ENCODE measurements at regions not wholly inside any gene's neighbourhood (a gene's known extent, or its start where the extent isn't known, plus 50 kb on each side); places are given as distances from the start of the nearest gene placed in this dataset.

GRCh38 chr4:57331959-57332358 lies 221.8 kb upstream of the IGFBP7 start:
- Mint-ChIP-seq H3K9me3 (peaks cover 0 to 3% (median 0%) of the 10 kb centered on the region in 11 donors), H3K36me3 (no peaks in the 10 kb centered on the region), H3K27me3 (no peaks in the 10 kb centered on the region), H3K4me3 (no peak overlapping the region), H3K27ac (no peak overlapping the region), H3K4me1 (no peaks in the 10 kb centered on the region)
- DNase-seq (no peak), ATAC-seq (no peak)
- Histone ChIP-seq H3K9me3 (ENCODE audit: control insufficient read depth in 2 of 3, low read length in 3 of 3) (no peaks in the 10 kb centered on the region), H3K27ac (ENCODE audit: low read depth, low read length) (no peak overlapping the region), H3K4me3 (ENCODE audit: low read length) (no peak overlapping the region), H3K27me3 (ENCODE audit: control insufficient read depth in 2 of 2, insufficient read depth in 2 of 2, low read length in 2 of 2) (no peaks in the 10 kb centered on the region), H3K4me1 (ENCODE audit: control insufficient read depth in 2 of 2, insufficient read depth in 2 of 2, low read length in 2 of 2) (no peaks in the 10 kb centered on the region), H3K36me3 (ENCODE audit: control insufficient read depth in 2 of 3, insufficient read depth in 3 of 3, low read length in 3 of 3) (no peaks in the 10 kb centered on the region)
- intact Hi-C loops (cut with micrococcal nuclease), result no loop called here
- ChIA-PET POLR2A (no interaction called here), CTCF (no interaction called here)

GRCh38 chr4:57329279-57329678 lies 219.1 kb upstream of the IGFBP7 start:
- DNase-seq (no peak), ATAC-seq (no peak)
- Mint-ChIP-seq H3K4me3 (no peak overlapping the region), H3K4me1 (no peaks in the 10 kb centered on the region), H3K27me3 (peaks cover 0 to 4% (median 0%) of the 10 kb centered on the region in 5 donors), H3K27ac (no peak overlapping the region), H3K9me3 (peaks cover 0 to 3% (median 0%) of the 10 kb centered on the region in 11 donors), H3K36me3 (no peaks in the 10 kb centered on the region)
- intact Hi-C loops (cut with micrococcal nuclease), result no loop called here
- Histone ChIP-seq H3K4me1 (ENCODE audit: control insufficient read depth in 2 of 2, insufficient read depth in 2 of 2, low read length in 2 of 2) (no peaks in the 10 kb centered on the region), H3K4me3 (ENCODE audit: low read length) (no peak overlapping the region), H3K9me3 (ENCODE audit: control insufficient read depth in 2 of 3, low read length in 3 of 3) (no peaks in the 10 kb centered on the region), H3K27me3 (ENCODE audit: control insufficient read depth in 2 of 2, insufficient read depth in 2 of 2, low read length in 2 of 2) (no peaks in the 10 kb centered on the region), H3K27ac (ENCODE audit: low read depth, low read length) (no peak overlapping the region), H3K36me3 (ENCODE audit: control insufficient read depth in 2 of 3, insufficient read depth in 3 of 3, low read length in 3 of 3) (no peaks in the 10 kb centered on the region)
- CTCF ChIA-PET, result no interaction called here
- POLR2A ChIA-PET, result no interaction called here

DNA sequence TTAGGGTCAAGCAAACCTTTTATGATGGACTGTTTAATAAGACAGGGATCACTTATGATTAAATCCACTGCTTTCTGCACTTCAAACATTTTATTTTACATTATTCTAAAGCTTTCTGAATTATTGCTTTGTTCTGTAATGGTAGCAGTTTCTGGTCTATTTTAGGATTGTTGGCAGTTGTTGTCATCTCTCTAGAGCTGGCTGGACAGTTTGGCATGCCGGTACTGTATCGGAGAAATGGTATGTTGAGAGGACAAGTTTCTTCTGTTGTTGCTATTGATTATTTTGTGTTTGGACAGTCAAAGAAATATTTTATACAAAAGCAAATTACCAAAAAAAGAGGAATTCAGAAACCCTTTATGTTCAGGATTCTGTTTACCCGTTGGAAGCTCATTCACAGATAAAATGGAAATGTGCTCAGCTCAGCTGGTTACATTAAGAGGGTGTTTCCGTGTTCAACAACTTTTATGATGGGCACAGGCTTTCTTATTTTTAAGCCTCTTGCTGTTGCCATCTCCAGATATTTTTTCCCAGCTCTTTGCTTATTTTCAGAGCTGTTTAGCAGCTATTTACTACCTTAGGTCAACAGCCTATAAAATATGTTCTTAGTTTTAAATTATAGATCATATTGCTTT lies 214.6 kb upstream of the IGFBP7 start:
- Histone ChIP-seq H3K4me3 (ENCODE audit: low read length) (no peak overlapping the region), H3K27ac (ENCODE audit: low read depth, low read length) (no peak overlapping the region), H3K9me3 (ENCODE audit: control insufficient read depth in 2 of 3, low read length in 3 of 3) (no peaks in the 10 kb centered on the region), H3K27me3 (ENCODE audit: control insufficient read depth in 2 of 2, insufficient read depth in 2 of 2, low read length in 2 of 2) (no peaks in the 10 kb centered on the region), H3K36me3 (ENCODE audit: control insufficient read depth in 2 of 3, insufficient read depth in 3 of 3, low read length in 3 of 3) (no peaks in the 10 kb centered on the region), H3K4me1 (ENCODE audit: control insufficient read depth in 2 of 2, insufficient read depth in 2 of 2, low read length in 2 of 2) (no peaks in the 10 kb centered on the region)
- DNase-seq (no peak), ATAC-seq (no peak)
- Mint-ChIP-seq H3K27ac (no peak overlapping the region), H3K36me3 (no peaks in the 10 kb centered on the region), H3K4me3 (no peak overlapping the region), H3K9me3 (peaks cover 0 to 6% (median 2%) of the 10 kb centered on the region in 11 donors), H3K27me3 (peaks cover 0 to 11% (median under 1%) of the 10 kb centered on the region in 5 donors), H3K4me1 (no peaks in the 10 kb centered on the region)
- POLR2A ChIA-PET, result interaction anchor here (0.6 kb wide), 1 partner anchor 12 kb away, joined by 3 read pairs; no protein-coding TSS in a partner anchor
- intact Hi-C loops (cut with micrococcal nuclease), result no loop called here
- CTCF ChIA-PET, result no interaction called here

GRCh38 chr4:57320849-57321248 lies 210.7 kb upstream of the IGFBP7 start:
- intact Hi-C loops (cut with micrococcal nuclease), result no loop called here
- no peaks in the 10 kb centered on the region for H3K36me3 Mint-ChIP-seq
- POLR2A ChIA-PET, result no interaction called here

DNA sequence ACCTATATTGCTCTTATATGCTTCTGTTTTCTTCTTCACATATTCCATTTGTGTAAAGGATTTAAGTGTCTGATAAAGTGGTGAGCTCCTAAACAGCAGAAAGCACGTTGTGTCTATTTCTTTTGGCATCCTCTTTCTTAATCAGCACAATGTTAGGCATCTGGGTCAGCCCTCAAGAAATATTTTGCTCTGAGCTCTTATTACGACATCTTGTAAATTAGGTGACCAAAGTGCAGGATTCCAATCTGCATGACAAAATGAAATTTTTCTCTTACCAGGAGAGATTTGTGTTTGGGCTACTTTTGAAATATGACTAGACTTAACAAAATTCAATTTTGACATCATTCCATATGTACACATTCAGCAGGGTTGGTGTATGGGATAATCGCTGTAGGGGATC lies 210.0 kb upstream of the IGFBP7 start:
- no peaks in the 10 kb centered on the region for H3K27me3 ChIP-seq (ENCODE audit: control insufficient read depth in 2 of 2, insufficient read depth in 2 of 2, low read length in 2 of 2)
- ChIA-PET CTCF (no interaction called here), POLR2A (no interaction called here)
- Mint-ChIP-seq H3K27ac (no peak overlapping the region), H3K4me3 (no peak overlapping the region), H3K9me3 (peaks cover 0 to 6% (median 0%) of the 10 kb centered on the region in 11 donors), H3K27me3 (peaks cover 0 to 7% (median 0%) of the 10 kb centered on the region in 5 donors), H3K4me1 (no peaks in the 10 kb centered on the region), H3K36me3 (no peaks in the 10 kb centered on the region)
- no peaks in the 10 kb centered on the region for H3K9me3 ChIP-seq (ENCODE audit: control insufficient read depth in 2 of 3, low read length in 3 of 3)
- H3K4me1 ChIP-seq (ENCODE audit: control insufficient read depth in 2 of 2, insufficient read depth in 2 of 2, low read length in 2 of 2), result no peaks in the 10 kb centered on the region
- no peak overlapping the region for H3K27ac ChIP-seq (ENCODE audit: low read depth, low read length)
- no peaks in the 10 kb centered on the region for H3K36me3 ChIP-seq (ENCODE audit: control insufficient read depth in 2 of 3, insufficient read depth in 3 of 3, low read length in 3 of 3)
- intact Hi-C loops (cut with micrococcal nuclease), result no loop called here
- ATAC-seq (no peak), DNase-seq (no peak)
- no peak overlapping the region for H3K4me3 ChIP-seq (ENCODE audit: low read length)

More at GRCh38 chr4:57320849-57321248, 210.7 kb upstream of the IGFBP7 start:
- CTCF ChIA-PET, result no interaction called here
- Mint-ChIP-seq H3K4me1 (no peaks in the 10 kb centered on the region), H3K4me3 (no peak overlapping the region), H3K27me3 (peaks cover 0 to 9% (median 3%) of the 10 kb centered on the region in 5 donors), H3K9me3 (peaks cover 0 to 6% (median 0%) of the 10 kb centered on the region in 11 donors), H3K27ac (peak overlapping the region in 1 of 9 donors; percentile 17)
- no peaks in the 10 kb centered on the region for H3K4me1 ChIP-seq (ENCODE audit: control insufficient read depth in 2 of 2, insufficient read depth in 2 of 2, low read length in 2 of 2)
- no peak overlapping the region for H3K4me3 ChIP-seq (ENCODE audit: low read length)
- ATAC-seq, result no peak
- no peak overlapping the region for H3K27ac ChIP-seq (ENCODE audit: low read depth, low read length)
- H3K9me3 ChIP-seq (ENCODE audit: control insufficient read depth in 2 of 3, low read length in 3 of 3), result no peaks in the 10 kb centered on the region
- H3K36me3 ChIP-seq (ENCODE audit: control insufficient read depth in 2 of 3, insufficient read depth in 3 of 3, low read length in 3 of 3), result no peaks in the 10 kb centered on the region
- DNase-seq, result no peak
- H3K27me3 ChIP-seq (ENCODE audit: control insufficient read depth in 2 of 2, insufficient read depth in 2 of 2, low read length in 2 of 2), result no peaks in the 10 kb centered on the region

DNA sequence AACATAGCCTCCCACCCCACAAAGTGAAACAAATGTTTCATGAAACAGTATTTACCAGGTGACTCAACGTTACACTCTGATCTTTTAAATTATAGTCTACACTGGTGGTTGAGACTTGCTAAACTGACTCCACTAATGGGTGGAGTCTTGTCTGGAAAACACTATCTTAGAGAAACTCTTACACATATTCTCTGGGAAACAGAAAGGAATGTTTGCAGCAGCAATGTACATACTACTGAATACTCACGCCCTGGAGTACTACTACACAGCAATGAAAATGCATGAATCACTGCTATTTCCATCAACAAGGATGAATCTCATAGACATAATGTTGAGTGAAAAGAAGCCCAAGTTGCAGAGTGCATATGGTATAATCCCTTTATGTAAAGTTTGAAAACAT lies 208.5 kb upstream of the IGFBP7 start:
- peaks cover 0 to 6% (median 0%) of the 10 kb centered on the region in 11 donors for H3K9me3 Mint-ChIP-seq
- ATAC-seq, result no peak
- H3K4me3 Mint-ChIP-seq, result no peak overlapping the region
- H3K27me3 Mint-ChIP-seq, result peaks cover 0 to 7% (median 0%) of the 10 kb centered on the region in 5 donors
- intact Hi-C loops (cut with micrococcal nuclease), result no loop called here
- Histone ChIP-seq H3K27me3 (ENCODE audit: control insufficient read depth in 2 of 2, insufficient read depth in 2 of 2, low read length in 2 of 2) (no peaks in the 10 kb centered on the region), H3K9me3 (ENCODE audit: control insufficient read depth in 2 of 3, low read length in 3 of 3) (no peaks in the 10 kb centered on the region), H3K4me1 (ENCODE audit: control insufficient read depth in 2 of 2, insufficient read depth in 2 of 2, low read length in 2 of 2) (no peaks in the 10 kb centered on the region), H3K27ac (ENCODE audit: low read depth, low read length) (no peak overlapping the region), H3K4me3 (ENCODE audit: low read length) (no peak overlapping the region), H3K36me3 (ENCODE audit: control insufficient read depth in 2 of 3, insufficient read depth in 3 of 3, low read length in 3 of 3) (no peaks in the 10 kb centered on the region)
- no peak for DNase-seq
- ChIA-PET CTCF (no interaction called here), POLR2A (no interaction called here)
- no peaks in the 10 kb centered on the region for H3K36me3 Mint-ChIP-seq
- no peaks in the 10 kb centered on the region for H3K4me1 Mint-ChIP-seq
- H3K27ac Mint-ChIP-seq, result no peak overlapping the region

DNA sequence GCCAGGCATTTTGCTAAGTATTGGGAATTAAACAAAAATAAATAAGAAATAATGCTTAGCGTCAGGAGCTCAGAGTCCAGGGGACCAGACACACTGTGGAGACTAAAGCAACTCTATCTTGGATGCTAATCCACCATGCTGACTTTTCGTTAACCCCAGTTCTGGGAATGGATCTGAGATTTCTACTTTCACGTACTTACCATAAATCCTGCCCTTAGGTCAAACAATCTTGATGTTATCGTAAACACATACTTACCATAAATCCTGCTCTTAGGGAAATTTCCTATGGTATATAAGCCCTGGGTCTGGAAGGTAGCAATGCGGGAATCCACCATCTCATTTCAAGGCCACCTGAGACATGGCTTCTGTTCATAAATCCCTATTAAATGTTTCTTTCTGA lies 204.5 kb upstream of the IGFBP7 start:
- no peak overlapping the region for H3K4me3 ChIP-seq (ENCODE audit: low read length)
- ChIA-PET CTCF (no interaction called here), POLR2A (no interaction called here)
- no peaks in the 10 kb centered on the region for H3K36me3 Mint-ChIP-seq
- no peak for DNase-seq
- H3K27me3 Mint-ChIP-seq, result peaks cover 0 to 13% (median 0%) of the 10 kb centered on the region in 5 donors
- no peaks in the 10 kb centered on the region for H3K36me3 ChIP-seq (ENCODE audit: control insufficient read depth in 2 of 3, insufficient read depth in 3 of 3, low read length in 3 of 3)
- no peak overlapping the region for H3K27ac Mint-ChIP-seq
- H3K4me1 Mint-ChIP-seq, result no peaks in the 10 kb centered on the region
- intact Hi-C loops (cut with micrococcal nuclease), result no loop called here
- H3K9me3 Mint-ChIP-seq, result peaks cover 0 to 1% (median 0%) of the 10 kb centered on the region in 11 donors
- H3K4me1 ChIP-seq (ENCODE audit: control insufficient read depth in 2 of 2, insufficient read depth in 2 of 2, low read length in 2 of 2), result no peaks in the 10 kb centered on the region
- H3K27me3 ChIP-seq (ENCODE audit: control insufficient read depth in 2 of 2, insufficient read depth in 2 of 2, low read length in 2 of 2), result no peaks in the 10 kb centered on the region
- no peaks in the 10 kb centered on the region for H3K9me3 ChIP-seq (ENCODE audit: control insufficient read depth in 2 of 3, low read length in 3 of 3)
- H3K4me3 Mint-ChIP-seq, result no peak overlapping the region
- no peak overlapping the region for H3K27ac ChIP-seq (ENCODE audit: low read depth, low read length)
- no peak for ATAC-seq

Measured in naive thymus-derived CD4-positive, alpha-beta T cell (primary cell).